RPMI7951 (cell line): ENCODE measurements at regions not wholly inside any gene's neighbourhood (a gene's known extent, or its start where the extent isn't known, plus 50 kb on each side); places are given as distances from the start of the nearest gene placed in this dataset.
"Not testable (repeated sequence)": the region's sequence is repeated elsewhere in the genome, so short reads cannot be mapped to it uniquely, and the experiment has no call there.

ENCODE experiments used
- DNase-seq: peaks from one replicate; pipeline ENCODE4 v3.0.0-alpha.2; 2012; ENCODE audit warnings: low read depth

GRCh38 chr6:14518515-14519217, 401.1 kb downstream of the CD83 start:
- DNase-seq = peak; percentile 91

DNA sequence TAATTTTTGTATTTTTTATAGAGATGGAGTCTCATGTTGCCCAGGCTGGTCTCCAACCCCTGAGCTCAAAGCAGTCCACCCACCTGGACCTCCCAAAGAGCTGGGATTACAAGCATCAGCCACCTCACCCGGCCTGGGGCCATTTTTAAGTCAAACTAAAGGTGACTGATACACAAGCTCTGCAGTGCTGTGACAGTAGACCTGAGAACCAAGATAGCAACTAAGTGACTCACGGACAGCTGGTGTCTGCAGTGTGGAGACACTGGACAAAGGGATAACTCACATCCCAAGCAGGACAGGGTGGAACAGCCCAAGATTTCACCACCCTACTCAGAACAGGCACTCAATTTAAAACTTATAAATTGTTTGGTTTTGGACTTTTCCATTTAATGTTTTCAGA, 402.5 kb downstream of the CD83 start:
- peak; percentile 90 for DNase-seq

- no peak for DNase-seq
These were observed 403.0 kb downstream of the CD83 start for GRCh38 chr6:14520536-14520935.

- peak; percentile 24 for DNase-seq
These were observed 403.6 kb downstream of the CD83 start for GRCh38 chr6:14521141-14521540.

DNA sequence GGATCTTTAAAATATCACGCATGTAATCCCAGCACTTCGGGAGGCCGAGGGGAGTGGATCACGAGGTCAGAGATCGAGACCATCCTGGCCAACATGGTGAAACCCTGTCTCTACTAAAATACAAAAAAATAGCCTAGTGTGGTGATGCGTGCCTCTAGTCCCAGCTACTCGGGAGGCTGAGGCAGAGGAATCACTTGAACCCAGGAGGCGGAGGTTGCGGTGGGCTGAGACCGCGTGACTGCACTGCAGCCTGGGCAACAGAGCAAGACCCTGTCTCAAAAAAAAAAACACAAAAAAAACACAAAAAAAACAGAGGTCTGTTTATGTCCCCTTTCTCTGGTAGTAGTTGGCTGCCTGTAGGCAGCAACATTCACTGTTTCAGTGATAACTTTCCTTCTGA, 404.3 kb downstream of the CD83 start:
- DNase-seq = not testable (repeated sequence)

DNA sequence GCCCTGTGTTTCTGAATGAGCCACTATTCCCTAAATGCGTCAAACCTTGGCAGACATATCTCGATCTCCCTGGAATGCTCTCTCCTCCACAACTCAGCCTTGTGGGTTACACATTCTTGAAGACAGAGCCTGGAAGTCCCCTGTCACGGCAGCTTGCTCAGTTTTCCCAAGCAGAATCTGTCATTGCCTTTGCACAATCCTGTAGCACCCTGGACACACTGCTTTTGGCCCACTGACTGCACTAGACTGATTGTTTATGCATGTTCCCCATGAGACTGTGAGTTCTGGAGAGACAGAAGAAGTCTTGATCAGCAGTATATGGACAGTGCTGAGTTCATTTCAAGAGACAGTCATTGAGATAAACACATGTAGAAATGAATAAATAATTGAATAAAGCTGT, 406.7 kb downstream of the CD83 start:
- peak; percentile 50 for DNase-seq

GRCh38 chr6:14530385-14530784, 412.8 kb downstream of the CD83 start:
- DNase-seq = no peak

DNA sequence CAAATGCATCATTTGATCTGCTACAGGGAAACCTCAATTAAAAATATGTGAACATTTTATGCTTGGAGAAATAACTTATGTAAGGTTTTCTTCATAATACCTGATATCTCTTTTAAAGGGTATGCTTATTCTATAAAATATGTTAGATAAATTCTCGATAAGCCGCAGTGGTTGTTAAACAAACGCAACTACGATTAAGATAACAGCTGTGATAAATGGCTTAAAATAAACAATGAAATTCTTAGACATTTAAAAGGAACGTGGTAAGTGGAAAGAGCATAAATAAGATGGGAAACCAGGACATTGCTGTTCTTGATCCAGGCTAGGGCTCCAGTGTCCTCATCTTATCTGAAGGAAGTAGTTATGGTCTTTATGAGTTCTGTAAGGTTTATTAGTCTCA, 415.9 kb downstream of the CD83 start:
- DNase-seq = no peak

- no peak for DNase-seq
These were observed 419.5 kb downstream of the CD83 start for GRCh38 chr6:14537030-14537429.

DNA sequence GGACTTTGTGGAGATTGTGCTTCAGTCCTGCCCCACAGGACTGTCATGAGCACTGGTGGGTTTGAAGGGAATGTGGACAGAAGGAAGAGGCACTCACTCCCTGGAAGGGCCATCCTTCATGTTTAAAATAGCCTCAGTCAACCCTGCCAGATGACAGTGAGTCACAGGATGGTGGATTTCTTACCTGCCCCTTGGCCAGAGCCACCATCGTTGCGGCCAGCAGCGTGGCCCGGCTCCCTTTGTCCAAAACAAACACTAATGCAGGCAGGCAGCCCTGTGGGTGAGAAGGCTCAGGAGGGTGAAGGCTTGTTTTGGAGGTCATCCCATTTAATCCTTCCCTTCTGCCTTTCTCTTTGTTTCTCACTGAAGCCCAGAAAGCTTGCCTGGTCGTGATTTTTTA, 422.7 kb downstream of the CD83 start:
- DNase-seq = peak; percentile 91

GRCh38 chr6:14540810-14541540, 423.4 kb downstream of the CD83 start:
- DNase-seq = peak; percentile 22

DNA sequence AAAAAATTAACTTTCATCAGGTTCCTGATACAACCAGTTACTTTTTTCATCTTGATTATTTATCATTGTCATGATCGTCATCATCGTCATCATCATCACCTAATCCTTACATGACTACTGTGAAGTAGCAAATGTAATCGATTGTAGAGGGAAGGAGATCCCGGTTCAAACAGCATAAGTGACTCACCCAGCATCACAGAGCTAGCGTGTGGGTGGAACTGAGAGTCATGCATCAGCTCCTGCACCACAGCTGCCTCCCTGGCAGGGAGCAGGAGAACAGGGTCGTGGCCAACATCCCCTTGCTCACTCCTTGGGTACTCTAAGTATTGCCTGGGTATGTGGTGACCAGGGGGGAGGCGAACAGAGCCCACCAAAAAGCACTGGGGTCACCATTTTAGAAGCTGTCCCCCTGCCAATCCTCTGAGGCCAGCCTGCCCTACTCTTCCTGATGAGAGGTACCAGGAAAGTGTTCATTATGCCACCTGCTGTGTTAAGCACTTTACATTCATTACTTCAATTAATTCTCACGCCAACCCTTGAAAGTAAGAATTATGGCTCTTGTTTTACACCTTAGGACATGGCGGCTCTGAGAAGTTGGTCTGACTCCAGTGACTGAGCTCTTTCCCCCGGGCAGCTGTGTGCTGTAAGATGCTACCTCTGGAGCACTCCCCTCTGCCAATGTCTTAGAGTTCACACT, 425.2 kb downstream of the CD83 start:
- peak; percentile 70 for DNase-seq

- DNase-seq = no peak
These were observed 426.5 kb downstream of the CD83 start for GRCh38 chr6:14543971-14544585.

DNA sequence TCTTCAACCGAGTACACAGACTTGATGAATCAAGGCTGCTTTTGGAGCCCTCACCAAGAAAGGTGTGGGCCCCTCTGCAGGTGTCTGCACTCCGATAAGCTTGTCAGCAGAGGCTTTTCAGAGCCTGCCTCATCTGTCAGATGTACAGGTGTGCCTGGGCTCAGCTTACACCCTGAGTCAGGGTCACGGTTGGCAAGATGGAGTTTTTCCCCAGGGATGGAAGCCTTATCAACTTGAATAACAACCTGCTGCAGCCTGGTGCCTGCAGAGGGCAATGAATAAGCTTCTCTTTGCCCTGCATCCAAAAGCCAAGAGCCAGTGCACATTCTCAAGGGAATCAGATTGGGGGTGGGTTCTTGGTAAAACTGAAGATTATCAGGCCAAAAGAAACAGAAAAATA, 427.1 kb downstream of the CD83 start:
- DNase-seq = no peak

GRCh38 chr6:14545496-14545895, 427.9 kb downstream of the CD83 start:
- no peak for DNase-seq

DNA sequence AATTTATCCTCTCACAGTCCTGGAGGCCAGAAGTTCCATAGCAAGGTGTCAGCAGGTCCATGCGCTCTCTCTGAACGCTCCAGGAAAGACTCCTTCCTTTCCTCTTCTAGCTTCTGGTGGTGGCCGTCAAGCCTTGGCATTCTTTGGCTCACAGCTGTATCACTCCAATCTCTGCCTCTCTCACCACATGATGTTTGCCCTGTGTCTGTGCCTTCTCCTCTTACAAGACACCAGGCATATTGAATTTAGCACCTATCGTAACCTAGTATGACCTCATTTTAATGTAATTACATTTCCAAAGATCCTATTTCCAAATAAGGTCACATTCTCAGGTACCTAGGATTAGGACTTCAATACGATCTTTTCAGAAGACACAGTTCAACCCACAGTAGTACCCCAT, 428.5 kb downstream of the CD83 start:
- DNase-seq = no peak

DNA sequence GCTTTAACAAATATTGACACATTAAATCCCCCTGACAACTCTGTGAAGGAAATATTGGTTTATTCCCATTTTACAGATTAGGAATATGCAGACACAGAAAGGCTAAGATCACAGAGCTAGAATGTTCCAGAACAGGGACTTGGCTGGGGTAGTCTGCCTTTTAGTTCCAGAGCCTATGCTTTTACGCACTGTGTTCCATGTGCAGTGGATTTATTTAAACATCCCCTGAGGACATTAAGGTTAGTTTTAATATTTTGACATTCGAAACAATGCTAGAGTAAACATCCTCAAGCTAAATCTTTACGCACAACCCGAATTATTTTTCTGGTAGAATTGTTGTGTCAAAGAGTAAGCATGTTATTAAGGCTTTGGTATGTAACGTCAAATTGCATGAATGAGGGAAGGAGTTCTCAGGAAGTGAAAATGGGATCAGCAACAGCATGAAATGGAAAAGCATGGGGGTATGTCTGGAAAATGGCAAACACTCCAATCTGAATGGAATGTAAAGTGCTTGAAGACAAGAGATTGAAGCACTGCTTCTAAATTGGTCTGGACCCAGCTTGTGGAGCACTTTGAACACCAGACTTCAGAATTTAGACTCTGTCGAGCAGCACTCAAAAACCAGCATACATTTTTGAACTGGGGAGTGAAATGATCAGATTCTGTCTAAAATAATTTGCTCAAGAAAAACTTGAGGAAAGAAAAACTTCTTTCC, 429.9 kb downstream of the CD83 start:
- no peak for DNase-seq

DNA sequence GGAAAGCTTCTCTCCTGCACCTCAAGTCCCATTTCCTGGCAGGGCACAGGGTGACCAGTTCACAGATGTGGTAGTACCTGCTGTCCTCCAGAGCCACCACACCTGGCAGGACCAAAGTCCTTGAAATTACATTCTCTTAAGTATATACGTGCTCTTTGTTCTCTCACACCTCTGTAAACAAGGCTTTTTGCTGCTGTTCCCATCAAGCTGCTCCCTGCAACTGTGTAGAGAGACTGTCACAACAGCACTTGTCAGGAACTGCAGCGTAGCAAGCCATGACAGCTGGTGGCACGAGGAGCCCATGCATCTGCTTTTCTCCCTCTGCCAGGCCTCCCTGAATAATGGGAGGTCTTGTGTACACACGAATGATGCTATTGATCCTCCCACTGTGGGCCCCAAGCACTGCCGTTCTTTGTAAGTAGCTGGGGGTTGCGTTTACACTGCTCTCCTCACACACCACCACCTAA, 431.8 kb downstream of the CD83 start:
- DNase-seq = no peak

- DNase-seq = no peak
These were observed 432.3 kb downstream of the CD83 start for GRCh38 chr6:14549871-14550270.

DNA sequence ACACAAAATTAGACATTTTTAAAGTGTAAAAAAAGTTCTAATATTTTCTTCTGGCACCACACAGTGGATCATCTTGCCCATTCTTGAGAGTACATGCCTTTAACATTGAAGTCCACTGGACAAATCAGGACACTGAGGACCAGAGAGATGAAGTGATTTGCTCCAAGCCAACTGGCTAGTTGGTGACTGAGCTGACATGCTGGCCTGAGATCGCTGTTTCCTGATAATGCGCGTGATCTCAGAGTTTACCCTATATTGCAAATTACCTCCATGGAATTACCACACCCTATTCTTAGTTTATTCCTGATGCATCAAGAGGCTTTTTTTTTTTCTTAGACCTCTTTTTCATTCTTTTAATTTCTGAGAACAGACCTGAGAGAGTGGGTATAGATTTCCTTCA, 432.8 kb downstream of the CD83 start:
- DNase-seq = no peak

- peak; percentile 52 for DNase-seq
These were observed 433.2 kb downstream of the CD83 start for GRCh38 chr6:14550822-14551221.

DNA sequence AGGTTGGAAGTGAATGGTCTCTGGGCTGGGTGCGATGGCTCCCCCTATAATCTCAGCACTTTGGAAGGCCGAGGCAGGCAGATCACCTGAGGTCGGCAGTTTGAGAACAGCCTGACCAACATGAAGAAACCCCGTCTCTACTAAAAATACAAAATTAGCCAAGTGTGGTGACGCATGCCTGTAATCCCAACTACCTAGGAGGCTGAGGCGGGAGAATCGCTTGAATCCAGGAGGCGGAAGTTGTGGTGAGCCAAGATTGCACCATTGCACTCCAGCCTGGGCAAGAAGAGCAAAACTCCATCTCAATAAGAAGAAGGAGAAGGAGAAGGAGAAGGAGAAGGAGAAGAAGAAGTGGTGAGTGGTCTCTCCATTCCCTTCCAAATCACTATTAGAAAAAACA, 434.0 kb downstream of the CD83 start:
- DNase-seq = not testable (repeated sequence)
